Caco-2 (cell line): ENCODE measurements at regions not wholly inside any gene's neighbourhood (a gene's known extent, or its start where the extent isn't known, plus 50 kb on each side); places are given as distances from the start of the nearest gene placed in this dataset.

Source experiments
- BruUV-seq: library from RNA; stranded (reverse); fragments of 400-500 nt; replicated peaks from 2 replicates; lab custom pipeline; 2021; lab: Mats Ljungman, UMichigan
- CTCF ChIA-PET: fragments of 300-600 bp; sonication (Branson Sonifier 250); formaldehyde crosslinking; loops from one replicate; lab custom pipeline; 2022; ENCODE audit warnings: antibody characterized with exemption; lab: Charles Lee
- POLR2A ChIA-PET: fragments of 300-600 bp; sonication (Branson Sonifier 250); formaldehyde crosslinking; loops from one replicate; lab custom pipeline; 2022; ENCODE audit warnings: antibody characterized with exemption; lab: Charles Lee
- DNase-seq, 2 experiments: peaks; one replicate each; pipeline versions ENCODE4 v3.0.0 to v3.0.0-alpha.2; 2020 to 2022
- H3K27me3 ChIP-seq: replicated peaks from 2 replicates; pipeline ENCODE4 v1.6.0; 2011; ENCODE audit warnings: low read length; ENCODE audit not compliant: control insufficient read depth, insufficient read depth
- H3K36me3 ChIP-seq: 2 replicates; pipeline ENCODE4 v1.5.1; 2011; ENCODE audit warnings: low read length; ENCODE audit not compliant: control insufficient read depth, insufficient read depth
- H3K4me1 ChIP-seq: fragments of 250-450 bp; sonication (Bioruptor Pico); 2 replicates; pipeline ENCODE4 v1.5.1; 2020; ENCODE audit warnings: mild to moderate bottlenecking
- H3K4me3 ChIP-seq: 2 replicates; pipeline ENCODE4 v1.5.1; 2011; ENCODE audit warnings: low read depth, mild to moderate bottlenecking, control low read depth, low read length
- H3K9me3 ChIP-seq: fragments of 250-450 bp; sonication (Bioruptor Pico); 2 replicates; pipeline ENCODE4 v1.5.1; 2020; ENCODE audit warnings: mild to moderate bottlenecking, moderate library complexity
- H3K27ac Mint-ChIP-seq: one replicate; pipeline ENCODE4 v1.8.0; 2022; ENCODE audit warnings: mixed read lengths; ENCODE audit not compliant: unreplicated experiment
- H3K27me3 Mint-ChIP-seq: one replicate; pipeline ENCODE4 v1.8.0; 2022; ENCODE audit warnings: mixed read lengths; ENCODE audit not compliant: insufficient read depth, unreplicated experiment
- H3K36me3 Mint-ChIP-seq: one replicate; pipeline ENCODE4 v1.8.0; 2022; ENCODE audit warnings: mild to moderate bottlenecking, mixed read lengths; ENCODE audit not compliant: insufficient read depth, unreplicated experiment
- H3K4me1 Mint-ChIP-seq: one replicate; pipeline ENCODE4 v1.8.0; 2022; ENCODE audit warnings: low read depth, mixed read lengths; ENCODE audit not compliant: unreplicated experiment
- H3K4me3 Mint-ChIP-seq: one replicate; pipeline ENCODE4 v1.8.0; 2022; ENCODE audit warnings: mild to moderate bottlenecking, moderate library complexity, mixed read lengths; ENCODE audit not compliant: unreplicated experiment
- H3K9me3 Mint-ChIP-seq: one replicate; pipeline ENCODE4 v1.8.0; 2022; ENCODE audit warnings: mixed read lengths; ENCODE audit not compliant: unreplicated experiment
- intact Hi-C: fragments of 100-400 bp; cut with micrococcal nuclease; formaldehyde crosslinking; loops from one replicate; pipeline ENCODE4 v1.10.0; 2022; ENCODE audit not compliant: unreplicated experiment
- TF ChIP-seq, protein P1 (sequence below), 2 experiments: fragments of 200-600 bp in 1 of 2; IDR thresholded peaks; 1 replicate in 1 of 2; 2 replicates in 1 of 2; pipeline versions ENCODE4 v1.5.1 to v1.8.0; 2011 to 2022; ENCODE audit warnings: antibody characterized with exemption in 1 of 2, control low read depth in 1 of 2, inconsistent platforms in 1 of 2, low read depth in 1 of 2, low read length in 1 of 2, mild to moderate bottlenecking in 1 of 2, moderate library complexity in 1 of 2; ENCODE audit not compliant: insufficient read depth in 1 of 2, severe bottlenecking in 1 of 2, unreplicated experiment in 1 of 2

DNA sequence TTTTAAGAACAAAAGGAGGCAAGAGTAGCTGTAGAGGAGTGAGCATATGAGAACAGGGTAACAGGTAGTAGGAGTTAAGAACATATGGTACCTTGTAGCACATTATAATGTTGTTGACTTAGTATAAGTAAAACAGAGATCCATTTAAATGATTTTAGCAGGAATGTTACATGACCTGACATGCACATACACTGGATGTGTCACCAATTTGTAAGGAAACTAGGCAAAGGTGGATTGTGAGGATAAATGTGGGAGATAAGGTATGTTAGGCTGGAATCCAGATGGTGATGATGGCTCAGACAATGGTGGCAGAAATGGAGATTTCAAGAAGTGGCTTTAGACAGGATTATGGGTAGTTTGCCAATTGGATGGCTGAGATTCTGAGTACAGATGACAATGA lies 443.1 kb upstream of the DAB2 start:
- intact Hi-C loops = no loop called here
- no peaks in the 10 kb centered on the region for H3K9me3 Mint-ChIP-seq

DNA sequence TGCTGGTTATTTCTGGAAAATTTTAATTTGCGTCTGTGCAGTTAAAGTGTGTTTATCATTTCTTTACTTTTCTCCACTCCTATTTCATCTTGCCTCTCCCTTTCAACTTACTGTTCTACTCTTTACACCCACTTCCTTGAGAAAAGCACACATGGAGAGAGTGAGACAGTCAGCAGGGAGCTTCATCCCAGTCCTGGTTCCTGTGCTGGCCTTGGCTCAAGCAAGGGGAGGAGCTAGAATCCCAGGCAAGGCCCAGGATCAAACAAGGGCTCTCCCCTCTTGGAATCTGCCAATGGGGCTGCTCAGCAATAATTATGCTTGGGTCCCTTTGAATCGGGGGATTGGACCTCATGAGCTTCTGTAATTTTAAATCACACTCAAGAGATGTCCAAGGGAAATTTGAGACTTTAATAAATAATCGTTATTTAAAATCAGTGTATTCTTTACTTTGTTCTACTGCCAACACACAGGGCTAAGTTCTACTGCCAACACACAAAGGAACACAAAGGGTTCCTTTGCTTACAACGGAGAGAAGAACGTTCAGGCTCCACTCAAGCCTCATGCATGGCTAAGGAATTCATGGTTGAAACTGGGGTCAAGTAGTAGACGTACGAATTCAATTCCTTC lies 439.3 kb upstream of the DAB2 start:
- no peaks in the 10 kb centered on the region for H3K36me3 ChIP-seq
- H3K4me3 ChIP-seq = no peak overlapping the region
- no peaks in the 10 kb centered on the region for H3K4me1 ChIP-seq
- Mint-ChIP-seq H3K9me3 (no peaks in the 10 kb centered on the region), H3K4me3 (no peak overlapping the region), H3K4me1 (no peaks in the 10 kb centered on the region), H3K27ac (no peak overlapping the region), H3K36me3 (no peaks in the 10 kb centered on the region), H3K27me3 (no peaks in the 10 kb centered on the region)
- no TSS peak for BruUV-seq
- H3K27me3 ChIP-seq = no peaks in the 10 kb centered on the region
- ChIA-PET POLR2A (no interaction called here), CTCF (no interaction called here)
- TF ChIP-seq, protein P1, sequence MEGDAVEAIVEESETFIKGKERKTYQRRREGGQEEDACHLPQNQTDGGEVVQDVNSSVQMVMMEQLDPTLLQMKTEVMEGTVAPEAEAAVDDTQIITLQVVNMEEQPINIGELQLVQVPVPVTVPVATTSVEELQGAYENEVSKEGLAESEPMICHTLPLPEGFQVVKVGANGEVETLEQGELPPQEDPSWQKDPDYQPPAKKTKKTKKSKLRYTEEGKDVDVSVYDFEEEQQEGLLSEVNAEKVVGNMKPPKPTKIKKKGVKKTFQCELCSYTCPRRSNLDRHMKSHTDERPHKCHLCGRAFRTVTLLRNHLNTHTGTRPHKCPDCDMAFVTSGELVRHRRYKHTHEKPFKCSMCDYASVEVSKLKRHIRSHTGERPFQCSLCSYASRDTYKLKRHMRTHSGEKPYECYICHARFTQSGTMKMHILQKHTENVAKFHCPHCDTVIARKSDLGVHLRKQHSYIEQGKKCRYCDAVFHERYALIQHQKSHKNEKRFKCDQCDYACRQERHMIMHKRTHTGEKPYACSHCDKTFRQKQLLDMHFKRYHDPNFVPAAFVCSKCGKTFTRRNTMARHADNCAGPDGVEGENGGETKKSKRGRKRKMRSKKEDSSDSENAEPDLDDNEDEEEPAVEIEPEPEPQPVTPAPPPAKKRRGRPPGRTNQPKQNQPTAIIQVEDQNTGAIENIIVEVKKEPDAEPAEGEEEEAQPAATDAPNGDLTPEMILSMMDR (IDR thresholded peaks at IDR 0.05; ENCODE audit: insufficient read depth in 1 of 2, low read depth in 1 of 2, low read length in 1 of 2, severe bottlenecking in 1 of 2, unreplicated experiment in 1 of 2) = no peak
- no peaks in the 10 kb centered on the region for H3K9me3 ChIP-seq
- intact Hi-C loops = no loop called here
- peak in 1 of 2 experiments; percentile 4 for DNase-seq

More for the DNA sequence above, 443.1 kb upstream of the DAB2 start:
- no TSS peak for BruUV-seq
- H3K4me3 Mint-ChIP-seq = no peak overlapping the region
- H3K27ac Mint-ChIP-seq = no peak overlapping the region
- DNase-seq = no peak
- no peaks in the 10 kb centered on the region for H3K27me3 Mint-ChIP-seq
- no peaks in the 10 kb centered on the region for H3K4me1 Mint-ChIP-seq
- POLR2A ChIA-PET = no interaction called here
- no peak overlapping the region for H3K4me3 ChIP-seq
- H3K27me3 ChIP-seq = no peaks in the 10 kb centered on the region
- CTCF ChIA-PET = no interaction called here
- no peaks in the 10 kb centered on the region for H3K9me3 ChIP-seq
- no peaks in the 10 kb centered on the region for H3K4me1 ChIP-seq
- TF ChIP-seq, protein P1 (IDR thresholded peaks at IDR 0.05; ENCODE audit: insufficient read depth in 1 of 2, low read depth in 1 of 2, low read length in 1 of 2, severe bottlenecking in 1 of 2, unreplicated experiment in 1 of 2) = no peak
- no peaks in the 10 kb centered on the region for H3K36me3 Mint-ChIP-seq
- no peaks in the 10 kb centered on the region for H3K36me3 ChIP-seq

DNA sequence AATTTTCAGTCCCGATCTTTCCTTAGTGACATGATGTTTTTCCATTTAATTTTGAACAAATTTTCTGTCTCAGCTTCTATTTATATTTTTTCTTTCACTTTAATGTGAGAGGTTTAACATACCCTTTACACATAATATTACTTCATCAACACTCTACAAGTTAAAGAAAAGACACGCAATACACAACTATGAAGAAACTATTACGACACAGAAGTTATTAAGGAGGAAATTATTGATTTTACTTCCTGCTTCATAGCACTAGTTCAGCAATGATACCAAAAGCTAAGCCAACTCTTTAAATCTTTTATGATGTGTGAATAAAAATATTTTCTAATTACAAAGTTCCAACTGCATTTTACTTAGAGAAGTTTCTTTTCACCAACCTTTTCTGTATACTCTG lies 432.3 kb upstream of the DAB2 start:
- H3K9me3 Mint-ChIP-seq = no peaks in the 10 kb centered on the region
- TF ChIP-seq, protein P1 (IDR thresholded peaks at IDR 0.05; ENCODE audit: insufficient read depth in 1 of 2, low read depth in 1 of 2, low read length in 1 of 2, severe bottlenecking in 1 of 2, unreplicated experiment in 1 of 2) = no peak
- Histone ChIP-seq H3K4me1 (no peaks in the 10 kb centered on the region), H3K9me3 (no peaks in the 10 kb centered on the region), H3K36me3 (no peaks in the 10 kb centered on the region), H3K27me3 (no peaks in the 10 kb centered on the region), H3K4me3 (no peak overlapping the region)
- peaks cover 3% of the 10 kb centered on the region for H3K27me3 Mint-ChIP-seq
- no peaks in the 10 kb centered on the region for H3K36me3 Mint-ChIP-seq
- POLR2A ChIA-PET = no interaction called here
- CTCF ChIA-PET = no interaction called here
- H3K4me1 Mint-ChIP-seq = no peaks in the 10 kb centered on the region
- H3K27ac Mint-ChIP-seq = no peak overlapping the region
- intact Hi-C loops = no loop called here
- DNase-seq = no peak
- no peak overlapping the region for H3K4me3 Mint-ChIP-seq
- no TSS peak for BruUV-seq
